ENCODE measurements at regions not wholly inside any gene's neighbourhood (a gene's known extent, or its start where the extent isn't known, plus 50 kb on each side); places are given as distances from the start of the nearest gene placed in this dataset.

DNA sequence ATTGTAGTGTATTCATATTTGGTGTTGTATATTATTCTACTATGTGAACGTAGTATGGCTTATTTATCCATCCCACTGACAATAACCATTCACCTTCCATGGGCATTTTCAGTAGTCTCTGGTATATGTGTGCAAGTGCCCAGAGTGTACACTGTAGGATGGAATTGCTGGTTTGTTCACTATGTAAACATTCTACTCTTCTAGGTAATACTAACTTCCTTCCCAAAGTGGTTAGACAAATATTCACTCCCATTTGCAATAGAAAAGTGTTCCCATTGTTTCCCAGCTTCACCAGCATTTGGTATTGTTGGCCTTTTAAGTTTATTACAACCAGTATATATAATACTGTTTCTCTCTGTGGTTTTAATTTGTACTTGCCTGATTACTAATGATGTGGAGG, 153.7 kb downstream of the C7orf25 start:
- no peak overlapping the region for H3K4me3 ChIP-seq (ENCODE audit: extremely low read depth, insufficient read depth, low read length, poor library complexity, severe bottlenecking)
- no peaks in the 10 kb centered on the region for H3K9me3 ChIP-seq (ENCODE audit: control insufficient read depth, low read length)
- H3K36me3 ChIP-seq (ENCODE audit: control insufficient read depth, insufficient read depth, low read length), result no peaks in the 10 kb centered on the region
- no CpG with 5 or more reads among the region's 1 CpG for WGBS, 2 experiments (ENCODE audit: insufficient coverage in 2 of 2)
- H3K4me1 ChIP-seq (ENCODE audit: control insufficient read depth, insufficient read depth, low read length, poor library complexity, severe bottlenecking), result no peaks in the 10 kb centered on the region
- no peak overlapping the region for H3K27ac ChIP-seq (ENCODE audit: low read depth, low read length, severe bottlenecking)

DNA sequence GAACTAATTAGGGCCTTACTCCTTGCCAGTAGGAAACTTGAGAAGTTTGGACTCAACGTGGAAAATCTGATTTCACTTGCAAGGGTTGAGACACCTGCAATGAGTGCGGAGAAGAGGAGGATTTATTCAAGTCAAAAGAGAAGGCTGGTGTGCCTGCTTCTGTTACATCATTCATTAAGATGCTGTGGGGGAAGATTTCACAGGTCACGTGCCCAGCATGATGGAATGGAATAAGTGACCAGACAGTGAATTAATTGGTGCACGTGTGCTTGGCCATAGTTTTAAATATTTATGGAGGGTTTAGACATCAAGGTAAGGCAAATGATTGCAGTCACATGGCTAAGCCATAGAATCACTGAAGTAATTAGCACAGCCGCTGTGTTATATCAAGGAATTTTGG, 155.0 kb downstream of the C7orf25 start:
- no peaks in the 10 kb centered on the region for H3K4me1 ChIP-seq (ENCODE audit: control insufficient read depth, insufficient read depth, low read length, poor library complexity, severe bottlenecking)
- 84 to 94% methylated on average over 4 to 5 of the region's 5 CpGs for WGBS, 2 experiments (ENCODE audit: insufficient coverage in 2 of 2)
- no peaks in the 10 kb centered on the region for H3K9me3 ChIP-seq (ENCODE audit: control insufficient read depth, low read length)
- H3K4me3 ChIP-seq (ENCODE audit: extremely low read depth, insufficient read depth, low read length, poor library complexity, severe bottlenecking), result no peak overlapping the region
- no peaks in the 10 kb centered on the region for H3K36me3 ChIP-seq (ENCODE audit: control insufficient read depth, insufficient read depth, low read length)
- no peak overlapping the region for H3K27ac ChIP-seq (ENCODE audit: low read depth, low read length, severe bottlenecking)

DNA sequence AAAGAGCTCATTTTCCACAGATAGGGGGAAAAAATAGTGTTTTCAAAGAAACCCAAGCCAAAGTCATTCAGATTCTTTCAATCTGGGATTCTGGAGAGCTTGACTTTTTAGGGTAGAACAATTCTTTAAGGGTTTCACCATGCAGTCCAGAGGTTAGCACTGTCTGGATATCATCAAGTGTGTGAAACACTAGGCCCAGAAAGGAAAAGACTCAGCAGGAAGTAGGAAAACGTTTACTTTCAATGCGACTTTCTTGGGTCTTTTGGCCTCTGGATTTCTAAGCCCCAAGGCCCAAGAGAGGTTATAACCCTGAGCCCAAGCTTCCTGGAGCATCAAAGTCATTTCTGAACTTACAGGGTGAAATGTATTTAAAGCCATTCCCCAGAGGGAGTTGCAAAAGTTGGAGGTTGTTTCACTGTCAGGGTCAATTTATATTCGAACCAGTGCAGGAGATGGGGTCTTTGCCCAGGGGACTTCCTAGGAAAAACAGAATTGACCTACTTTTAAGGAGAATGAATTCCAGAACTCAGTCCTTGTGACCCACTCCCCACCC, 158.0 kb downstream of the C7orf25 start:
- Histone ChIP-seq H3K36me3 (ENCODE audit: control insufficient read depth, insufficient read depth, low read length) (no peaks in the 10 kb centered on the region), H3K4me1 (ENCODE audit: control insufficient read depth, insufficient read depth, low read length, poor library complexity, severe bottlenecking) (no peaks in the 10 kb centered on the region), H3K4me3 (ENCODE audit: extremely low read depth, insufficient read depth, low read length, poor library complexity, severe bottlenecking) (no peak overlapping the region), H3K9me3 (ENCODE audit: control insufficient read depth, low read length) (no peaks in the 10 kb centered on the region), H3K27ac (ENCODE audit: low read depth, low read length, severe bottlenecking) (peak overlapping the region; percentile 84)
- 36 to 44% methylated on average over 2 of the region's 3 CpGs for WGBS, 2 experiments (ENCODE audit: insufficient coverage in 2 of 2)

DNA sequence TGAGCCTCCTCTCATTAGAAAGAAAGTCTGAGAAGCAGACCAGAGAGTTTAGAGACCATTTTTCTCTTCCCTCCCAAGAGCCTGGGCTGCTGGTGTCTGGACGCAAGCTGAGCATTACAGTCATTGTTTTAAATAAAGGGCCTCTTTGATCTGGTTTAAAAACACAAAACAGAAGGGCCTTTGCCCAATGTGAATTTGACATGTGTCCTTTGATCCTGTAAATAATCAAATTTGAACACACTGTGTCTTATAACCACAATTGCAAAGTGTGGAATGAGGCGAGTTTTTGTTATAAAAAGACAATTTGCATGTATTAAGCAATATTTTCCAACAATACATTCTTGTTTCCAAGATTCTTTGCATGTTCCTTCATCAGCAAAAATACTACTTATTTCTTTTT, 158.5 kb downstream of the C7orf25 start:
- H3K27ac ChIP-seq (ENCODE audit: low read depth, low read length, severe bottlenecking), result peak overlapping the region; percentile 84
- no peaks in the 10 kb centered on the region for H3K9me3 ChIP-seq (ENCODE audit: control insufficient read depth, low read length)
- 100% methylated on average over 1 of the region's 2 CpGs; no CpG with 5 or more reads in 1 of the 2 experiments for WGBS, 2 experiments (ENCODE audit: insufficient coverage in 2 of 2)
- H3K4me3 ChIP-seq (ENCODE audit: extremely low read depth, insufficient read depth, low read length, poor library complexity, severe bottlenecking), result no peak overlapping the region
- no peaks in the 10 kb centered on the region for H3K36me3 ChIP-seq (ENCODE audit: control insufficient read depth, insufficient read depth, low read length)
- H3K4me1 ChIP-seq (ENCODE audit: control insufficient read depth, insufficient read depth, low read length, poor library complexity, severe bottlenecking), result no peaks in the 10 kb centered on the region

DNA sequence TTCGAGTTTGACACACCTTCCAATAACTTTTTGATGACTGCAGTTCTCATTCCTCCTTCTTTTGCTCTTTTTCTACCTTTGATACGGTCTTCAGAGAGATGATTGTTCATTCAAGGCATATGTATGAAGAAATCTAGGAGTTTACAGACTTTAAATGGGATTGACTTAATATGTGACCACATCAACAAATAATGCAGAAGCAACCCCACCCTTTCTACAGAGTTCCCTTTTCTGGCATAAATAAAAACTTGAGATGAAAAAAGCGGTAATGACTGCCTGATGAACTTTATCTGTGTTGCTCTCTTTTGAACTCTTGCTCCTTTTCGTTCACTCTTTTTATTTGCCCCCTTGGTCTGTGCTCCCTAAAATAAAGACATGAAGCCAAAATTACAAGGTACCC, 161.7 kb downstream of the C7orf25 start:
- Histone ChIP-seq H3K4me1 (ENCODE audit: control insufficient read depth, insufficient read depth, low read length, poor library complexity, severe bottlenecking) (no peaks in the 10 kb centered on the region), H3K27ac (ENCODE audit: low read depth, low read length, severe bottlenecking) (no peak overlapping the region), H3K36me3 (ENCODE audit: control insufficient read depth, insufficient read depth, low read length) (no peaks in the 10 kb centered on the region), H3K4me3 (ENCODE audit: extremely low read depth, insufficient read depth, low read length, poor library complexity, severe bottlenecking) (no peak overlapping the region), H3K9me3 (ENCODE audit: control insufficient read depth, low read length) (no peaks in the 10 kb centered on the region)
- 82% methylated on average over 2 of the region's 4 CpGs; no CpG with 5 or more reads in 1 of the 2 experiments for WGBS, 2 experiments (ENCODE audit: insufficient coverage in 2 of 2)

DNA sequence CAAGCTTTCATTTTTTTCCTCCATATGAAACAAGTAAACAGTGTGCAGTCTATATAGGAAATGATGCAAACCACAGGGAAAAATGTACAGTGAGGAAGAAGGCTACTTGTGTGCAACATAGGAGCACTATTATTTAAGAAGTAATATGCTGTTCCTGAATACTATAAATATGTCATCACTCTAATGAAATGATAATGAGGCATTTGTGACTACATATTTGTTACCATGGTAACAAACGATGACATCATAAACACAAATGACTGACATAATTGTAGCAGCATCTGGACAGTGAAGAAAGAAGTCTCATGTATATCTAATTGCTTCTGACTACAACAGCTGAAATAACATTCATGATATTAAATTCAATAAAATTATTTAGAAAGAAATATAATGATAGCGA, 164.8 kb downstream of the C7orf25 start:
- no peak overlapping the region for H3K27ac ChIP-seq (ENCODE audit: low read depth, low read length, severe bottlenecking)
- no peak overlapping the region for H3K4me3 ChIP-seq (ENCODE audit: extremely low read depth, insufficient read depth, low read length, poor library complexity, severe bottlenecking)
- no peaks in the 10 kb centered on the region for H3K4me1 ChIP-seq (ENCODE audit: control insufficient read depth, insufficient read depth, low read length, poor library complexity, severe bottlenecking)
- no peaks in the 10 kb centered on the region for H3K9me3 ChIP-seq (ENCODE audit: control insufficient read depth, low read length)
- H3K36me3 ChIP-seq (ENCODE audit: control insufficient read depth, insufficient read depth, low read length), result no peaks in the 10 kb centered on the region
- 60 to 100% methylated on average over 1 of the region's 2 CpGs for WGBS, 2 experiments (ENCODE audit: insufficient coverage in 2 of 2)

DNA sequence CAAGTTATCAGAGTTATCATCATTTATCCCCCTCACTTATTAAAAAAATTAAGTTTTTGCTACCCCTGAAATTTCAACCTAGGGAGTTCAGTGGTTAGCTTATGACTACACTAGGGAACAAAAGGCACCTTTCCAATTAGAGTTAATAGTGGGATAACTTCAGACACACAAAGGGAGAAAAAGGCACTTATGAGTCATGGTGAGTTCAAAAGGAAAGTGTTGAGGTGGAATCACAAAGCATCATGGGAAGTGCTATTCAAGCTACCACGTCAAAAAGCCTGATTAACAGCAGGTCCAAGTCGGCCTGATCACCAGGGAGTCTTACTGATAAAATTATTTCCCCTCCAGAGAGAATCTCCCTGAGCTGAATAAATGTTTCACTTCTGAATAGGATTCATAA, 165.7 kb downstream of the C7orf25 start:
- WGBS, 2 experiments (ENCODE audit: insufficient coverage in 2 of 2), result 60% methylated on average over 1 of the region's 2 CpGs; no CpG with 5 or more reads in 1 of the 2 experiments
- Histone ChIP-seq H3K36me3 (ENCODE audit: control insufficient read depth, insufficient read depth, low read length) (no peaks in the 10 kb centered on the region), H3K27ac (ENCODE audit: low read depth, low read length, severe bottlenecking) (no peak overlapping the region), H3K9me3 (ENCODE audit: control insufficient read depth, low read length) (no peaks in the 10 kb centered on the region), H3K4me1 (ENCODE audit: control insufficient read depth, insufficient read depth, low read length, poor library complexity, severe bottlenecking) (no peaks in the 10 kb centered on the region), H3K4me3 (ENCODE audit: extremely low read depth, insufficient read depth, low read length, poor library complexity, severe bottlenecking) (no peak overlapping the region)

DNA sequence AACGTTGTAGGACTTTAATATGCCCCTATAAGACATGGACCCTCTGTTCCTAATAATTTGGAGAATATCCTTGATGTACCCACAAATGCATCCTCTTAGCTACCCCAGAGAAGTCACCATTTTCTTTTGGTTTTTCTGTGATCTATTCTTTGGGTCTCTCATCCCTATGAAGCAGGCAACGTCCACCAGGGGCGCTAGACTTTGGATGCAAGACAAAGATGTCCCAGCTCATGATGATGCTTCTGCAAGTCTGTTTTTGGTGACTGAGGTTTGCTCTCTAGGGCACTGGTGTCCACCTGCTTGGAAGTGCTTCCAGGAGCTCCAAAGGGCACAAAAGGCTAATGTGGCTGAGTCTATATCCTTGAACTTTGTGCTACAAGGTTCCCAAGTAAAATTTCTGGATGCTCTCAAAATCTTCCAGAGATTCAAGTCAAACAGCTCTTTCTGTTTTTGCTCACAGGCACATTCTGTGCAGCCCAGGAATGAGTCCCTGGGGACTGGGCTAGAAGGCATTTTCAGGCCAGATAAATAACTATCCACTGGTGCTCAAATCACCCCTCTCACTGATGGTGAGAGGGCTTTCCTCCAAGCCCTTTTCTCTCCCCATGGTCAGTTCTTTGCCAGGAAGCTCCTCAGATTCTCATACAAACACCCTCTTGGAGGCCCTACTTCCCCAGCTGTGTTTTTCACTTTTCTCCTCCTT, 166.4 kb downstream of the C7orf25 start:
- Histone ChIP-seq H3K9me3 (ENCODE audit: control insufficient read depth, low read length) (no peaks in the 10 kb centered on the region), H3K27ac (ENCODE audit: low read depth, low read length, severe bottlenecking) (no peak overlapping the region), H3K4me1 (ENCODE audit: control insufficient read depth, insufficient read depth, low read length, poor library complexity, severe bottlenecking) (no peaks in the 10 kb centered on the region), H3K4me3 (ENCODE audit: extremely low read depth, insufficient read depth, low read length, poor library complexity, severe bottlenecking) (no peak overlapping the region), H3K36me3 (ENCODE audit: control insufficient read depth, insufficient read depth, low read length) (no peaks in the 10 kb centered on the region)
- WGBS, 2 experiments (ENCODE audit: insufficient coverage in 2 of 2), result 35 to 67% methylated on average over 2 of the region's 3 CpGs

DNA sequence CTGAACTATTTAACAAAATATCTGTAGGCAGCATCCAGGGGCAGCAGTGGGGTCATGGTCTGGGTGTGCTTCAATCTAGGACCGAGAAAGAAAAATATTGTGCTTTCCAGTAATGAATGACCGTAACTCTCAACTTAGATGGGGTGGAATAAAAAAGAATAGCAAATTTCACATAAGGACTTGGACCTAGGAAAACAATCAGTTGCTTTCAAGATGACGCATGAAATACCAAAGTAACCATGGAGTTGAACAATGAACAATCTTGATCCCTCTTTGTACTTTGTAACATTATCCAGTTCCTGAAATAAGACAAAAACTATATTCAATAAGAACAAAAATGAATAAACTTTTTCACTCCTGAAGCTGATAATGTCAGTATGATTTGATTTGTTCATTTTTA, 167.1 kb downstream of the C7orf25 start:
- 97 to 100% methylated on average over 1 to 3 of the region's 3 CpGs for WGBS, 2 experiments (ENCODE audit: insufficient coverage in 2 of 2)
- H3K36me3 ChIP-seq (ENCODE audit: control insufficient read depth, insufficient read depth, low read length), result no peaks in the 10 kb centered on the region

DNA sequence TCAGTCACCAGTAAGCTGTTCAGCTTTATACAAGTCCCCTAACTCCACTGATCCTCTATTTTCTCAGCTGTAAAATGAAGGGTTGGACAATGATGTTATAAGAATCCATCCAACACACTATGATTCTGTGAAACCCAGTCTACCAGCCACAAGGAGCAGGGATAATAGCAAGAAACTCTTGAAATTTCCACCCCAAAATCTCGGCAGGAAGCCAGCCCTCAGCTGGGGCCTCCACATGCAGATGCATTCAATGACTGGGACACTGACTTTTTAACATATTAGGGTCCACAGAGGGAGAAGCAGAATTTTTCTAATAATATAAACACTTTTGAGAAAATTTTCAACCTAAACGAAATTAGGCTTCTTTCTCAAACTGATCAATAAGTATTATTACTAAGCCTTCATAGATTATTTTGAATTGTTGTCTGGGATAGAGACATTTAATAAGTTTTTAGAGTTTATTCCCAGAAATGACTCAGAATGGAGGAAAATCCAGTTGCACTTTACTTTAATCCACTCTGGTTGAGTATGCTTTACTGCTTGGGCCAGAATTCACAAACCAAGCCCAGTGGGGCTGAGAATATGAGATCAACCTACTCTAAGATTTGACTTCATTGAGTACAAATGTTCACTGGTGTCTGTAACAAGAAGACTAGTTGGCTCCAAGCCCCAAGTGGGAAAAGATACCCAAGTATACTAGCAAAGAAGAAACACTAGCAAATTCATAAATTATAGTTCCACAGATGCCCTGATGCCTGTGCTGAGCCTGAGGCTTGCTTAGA, 168.6 kb downstream of the C7orf25 start:
- WGBS, 2 experiments (ENCODE audit: insufficient coverage in 2 of 2), result 60% methylated on average over 1 of the region's 2 CpGs; no CpG with 5 or more reads in 1 of the 2 experiments
- Histone ChIP-seq H3K4me1 (ENCODE audit: control insufficient read depth, insufficient read depth, low read length, poor library complexity, severe bottlenecking) (no peaks in the 10 kb centered on the region), H3K27ac (ENCODE audit: low read depth, low read length, severe bottlenecking) (no peak overlapping the region), H3K9me3 (ENCODE audit: control insufficient read depth, low read length) (no peaks in the 10 kb centered on the region), H3K36me3 (ENCODE audit: control insufficient read depth, insufficient read depth, low read length) (no peaks in the 10 kb centered on the region), H3K4me3 (ENCODE audit: extremely low read depth, insufficient read depth, low read length, poor library complexity, severe bottlenecking) (no peak overlapping the region)

More for the DNA sequence above, 167.1 kb downstream of the C7orf25 start:
- no peak overlapping the region for H3K27ac ChIP-seq (ENCODE audit: low read depth, low read length, severe bottlenecking)
- no peak overlapping the region for H3K4me3 ChIP-seq (ENCODE audit: extremely low read depth, insufficient read depth, low read length, poor library complexity, severe bottlenecking)
- H3K9me3 ChIP-seq (ENCODE audit: control insufficient read depth, low read length), result no peaks in the 10 kb centered on the region
- no peaks in the 10 kb centered on the region for H3K4me1 ChIP-seq (ENCODE audit: control insufficient read depth, insufficient read depth, low read length, poor library complexity, severe bottlenecking)

All from mesodermal cell (in vitro differentiated cells).